MV-4-11 (cell line): ENCODE measurements at regions not wholly inside any gene's neighbourhood (a gene's known extent, or its start where the extent isn't known, plus 50 kb on each side); places are given as distances from the start of the nearest gene placed in this dataset.

Source experiments
- DNase-seq: peaks from one replicate; lab custom pipeline; 2025; lab: John Stamatoyannopoulos, UW

DNA sequence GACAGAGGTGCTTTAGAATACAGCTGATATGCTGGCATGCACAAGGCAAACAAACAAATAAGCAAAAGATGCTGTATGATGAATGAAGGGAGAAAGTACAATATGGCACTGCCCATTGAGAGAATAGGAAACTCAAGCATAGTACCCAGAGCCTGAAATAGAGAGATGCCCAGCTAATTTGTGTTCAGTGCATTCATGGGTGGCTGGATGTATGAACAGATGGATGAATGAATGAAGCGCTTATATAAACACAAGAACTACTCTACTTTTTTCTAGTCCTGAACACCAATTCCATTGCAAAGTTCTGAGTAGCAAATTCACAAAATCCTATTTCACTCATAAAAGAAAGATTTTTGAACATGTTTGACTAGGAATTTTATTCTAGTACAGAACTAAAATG, 756.3 kb downstream of the SATB2 start:
- no peak for DNase-seq

GRCh38 chr2:198700319-198700718, 757.4 kb downstream of the SATB2 start:
- no peak for DNase-seq

DNA sequence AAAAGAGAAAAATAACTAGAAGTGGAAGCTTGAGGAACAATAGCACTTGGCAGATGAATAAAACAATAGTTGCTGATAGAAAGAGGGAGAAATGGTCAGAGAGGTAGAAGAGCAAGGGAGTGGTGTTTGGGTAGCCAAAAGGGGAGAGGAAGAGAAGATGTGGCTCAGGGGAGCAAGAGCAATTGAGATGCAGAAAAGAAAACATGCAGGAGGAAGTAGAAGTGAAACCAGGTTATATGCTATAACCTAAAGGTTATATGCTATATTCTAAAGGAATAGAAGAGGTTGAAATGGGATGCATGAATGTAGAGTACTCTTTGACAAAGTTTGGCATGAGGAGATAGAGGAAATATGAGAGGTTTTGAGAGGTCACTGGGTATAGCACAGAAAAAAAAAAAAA, 759.5 kb downstream of the SATB2 start:
- no peak for DNase-seq

- no peak for DNase-seq
Measured at GRCh38 chr2:198697794-198698193, 759.9 kb downstream of the SATB2 start.

- no peak for DNase-seq
Measured at GRCh38 chr2:198697218-198697617, 760.5 kb downstream of the SATB2 start.

DNA sequence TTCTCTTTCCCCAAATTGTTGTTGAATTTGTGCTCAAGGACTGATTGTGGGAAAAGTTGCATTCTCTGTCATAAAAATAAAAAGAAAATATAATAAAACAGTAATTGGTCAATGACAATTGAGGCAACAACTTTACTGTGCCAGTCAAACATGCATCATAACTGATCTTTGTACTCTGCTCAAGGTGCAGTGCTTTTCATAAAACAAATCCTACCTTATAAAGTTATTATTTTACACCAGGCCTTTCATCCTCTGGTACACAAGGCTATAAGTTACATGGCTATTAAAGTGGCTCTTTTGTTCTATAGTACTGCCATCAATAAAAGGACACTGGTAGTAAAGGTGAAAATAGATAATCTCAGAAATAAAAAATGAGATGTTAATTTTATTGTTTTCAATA, 761.9 kb downstream of the SATB2 start:
- DNase-seq, result no peak

- DNase-seq, result no peak
Measured at GRCh38 chr2:198692907-198693510, 764.7 kb downstream of the SATB2 start.

GRCh38 chr2:198691236-198691635, 766.5 kb downstream of the SATB2 start:
- DNase-seq, result no peak

GRCh38 chr2:198664321-198664720, 793.4 kb downstream of the SATB2 start:
- DNase-seq, result no peak

GRCh38 chr2:198662905-198663304, 794.8 kb downstream of the SATB2 start:
- no peak for DNase-seq

DNA sequence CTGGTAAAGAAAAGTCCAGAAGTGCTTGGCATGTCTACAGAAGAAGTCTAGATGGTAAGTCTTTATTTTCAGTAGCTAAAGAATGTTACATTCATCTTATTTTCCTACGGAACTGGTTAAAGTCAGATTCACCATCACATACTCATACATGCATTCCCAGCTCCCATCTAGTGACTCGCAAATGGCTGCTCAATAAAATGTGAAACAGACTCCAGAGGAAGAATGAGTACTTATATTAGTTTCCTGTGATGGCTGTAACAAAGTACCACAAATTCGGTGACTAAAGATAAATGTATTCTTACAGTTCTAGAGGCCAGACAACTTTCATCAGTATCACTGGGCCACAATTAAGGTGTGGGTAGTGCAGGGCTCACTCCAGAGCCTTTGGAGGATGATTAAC, 797.2 kb downstream of the SATB2 start:
- DNase-seq, result no peak

GRCh38 chr2:198659096-198659870, 798.5 kb downstream of the SATB2 start:
- no peak for DNase-seq

- no peak for DNase-seq
Measured at GRCh38 chr2:198657512-198658121, 800.1 kb downstream of the SATB2 start.

DNA sequence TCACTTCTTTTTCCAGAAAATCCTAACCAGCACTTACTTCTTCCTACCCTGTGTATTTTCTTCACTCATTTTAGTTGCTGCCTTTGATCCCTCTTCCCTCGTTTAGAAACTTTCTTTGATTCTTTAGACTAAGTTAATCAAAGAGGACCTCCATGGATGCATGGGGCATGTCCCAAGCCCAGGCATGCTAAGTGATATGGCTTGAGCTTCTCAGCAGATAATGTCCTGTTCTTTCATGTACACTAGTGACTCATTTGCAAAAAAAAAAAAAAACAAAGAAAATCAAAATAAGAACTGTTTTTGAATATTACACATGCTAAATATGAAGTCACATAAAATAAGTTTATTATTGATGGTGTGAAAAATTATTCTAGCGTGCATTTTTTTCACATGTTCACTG, 800.9 kb downstream of the SATB2 start:
- no peak for DNase-seq

DNA sequence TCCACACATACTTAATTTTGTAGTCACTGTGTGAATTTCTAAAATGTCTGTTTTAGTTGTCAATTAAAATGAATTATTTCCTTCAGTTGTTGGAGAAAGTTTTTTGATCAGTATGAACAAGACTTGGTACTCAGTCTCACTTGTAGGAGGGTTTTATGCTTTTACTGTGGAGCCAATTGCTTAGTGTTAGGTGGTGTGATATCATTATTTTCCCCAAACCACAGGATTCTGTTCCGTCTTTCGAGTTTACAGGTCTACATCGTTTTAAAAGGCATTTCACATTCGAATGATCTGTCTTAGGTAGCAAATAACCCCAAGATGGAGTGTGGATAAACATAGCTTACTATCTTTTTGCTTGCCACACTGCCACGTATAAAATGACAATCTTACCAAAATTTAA, 803.1 kb downstream of the SATB2 start:
- DNase-seq, result no peak

GRCh38 chr2:198653311-198653710, 804.4 kb downstream of the SATB2 start:
- no peak for DNase-seq

DNA sequence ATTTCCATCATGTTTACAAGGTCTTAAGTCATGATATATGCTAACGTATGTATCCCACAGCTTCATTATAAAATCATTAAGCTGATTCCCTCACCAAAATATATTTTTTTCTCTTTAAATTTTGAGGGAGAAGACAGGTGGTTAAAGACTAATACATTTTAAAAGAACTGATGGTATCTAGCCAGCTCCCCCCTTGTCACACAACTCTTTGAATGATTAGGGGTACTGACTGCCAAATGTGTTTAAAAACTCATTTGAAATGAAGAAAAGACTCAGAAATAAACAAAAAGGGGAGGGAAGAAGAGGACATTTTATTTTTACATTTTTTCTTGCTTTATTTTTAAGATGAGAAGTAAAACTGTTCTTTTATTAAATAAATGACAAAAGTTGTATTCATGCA, 805.3 kb downstream of the SATB2 start:
- no peak for DNase-seq

GRCh38 chr2:198645816-198646215, 811.9 kb downstream of the SATB2 start:
- no peak for DNase-seq

GRCh38 chr2:198641161-198641560, 816.6 kb downstream of the SATB2 start:
- DNase-seq, result no peak

- DNase-seq, result no peak
Measured at GRCh38 chr2:198640463-198640862, 817.3 kb downstream of the SATB2 start.

DNA sequence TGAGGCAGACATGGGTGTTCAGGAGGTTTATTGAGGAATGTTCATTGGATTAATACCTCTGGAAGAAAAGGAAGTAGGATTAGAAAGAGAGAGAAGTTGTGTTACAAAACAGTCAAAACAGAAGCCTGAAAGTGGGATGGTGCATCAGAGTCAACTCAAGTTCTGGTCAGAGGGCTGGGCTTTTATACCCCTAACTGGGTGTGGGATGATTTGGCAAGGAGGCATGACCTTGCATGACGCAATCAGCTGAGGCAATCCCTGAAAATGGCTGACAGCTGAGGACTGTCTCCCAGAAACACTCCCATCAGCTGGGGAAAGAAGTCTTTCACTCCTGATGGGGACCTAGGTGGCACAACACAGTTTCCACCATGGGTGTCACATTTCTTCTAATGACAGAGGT, 818.2 kb downstream of the SATB2 start:
- peak; percentile 89 for DNase-seq

GRCh38 chr2:198638577-198638976, 819.2 kb downstream of the SATB2 start:
- DNase-seq, result no peak

DNA sequence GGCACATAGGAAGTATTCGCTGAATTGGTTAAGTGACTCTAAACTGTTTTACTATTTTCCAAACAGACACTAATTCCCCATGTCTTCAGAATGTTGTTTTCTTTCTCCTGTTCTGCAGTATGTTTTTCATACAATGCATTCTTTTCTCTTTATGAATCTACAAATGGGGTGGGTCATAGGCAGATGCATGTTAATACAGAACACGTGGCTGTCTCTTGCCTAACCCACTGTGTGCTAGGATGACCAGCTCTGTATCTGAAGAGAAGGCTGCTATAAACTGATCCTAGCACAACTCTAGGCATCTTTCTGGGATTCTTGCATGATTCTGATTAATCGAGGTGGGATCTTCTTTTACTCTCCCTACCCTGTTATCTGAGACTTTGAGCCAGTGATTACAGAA, 826.0 kb downstream of the PLCL1 start:
- no peak for DNase-seq

GRCh38 chr2:198628596-198628995, 824.2 kb downstream of the PLCL1 start:
- DNase-seq, result no peak
